ENCODE measurements at regions not wholly inside any gene's neighbourhood (a gene's known extent, or its start where the extent isn't known, plus 50 kb on each side); places are given as distances from the start of the nearest gene placed in this dataset.

GRCh38 chr9:103707181-103707580 lies 386.9 kb upstream of the SMC2 start:
- no peak for DNase-seq (ENCODE audit: low read depth, low spot score)
- Mint-ChIP-seq H3K27ac (ENCODE audit: unreplicated experiment) (peak overlapping the region; percentile 47), H3K27me3 (ENCODE audit: low read depth) (no peaks in the 10 kb centered on the region), H3K9me3 (peaks cover 6% of the 10 kb centered on the region), H3K4me1 (no peaks in the 10 kb centered on the region), H3K36me3 (ENCODE audit: low read depth) (no peaks in the 10 kb centered on the region), H3K4me3 (no peak overlapping the region)
- no peak for TF ChIP-seq CTCF (conservative IDR thresholded peaks at IDR 0.05)

DNA sequence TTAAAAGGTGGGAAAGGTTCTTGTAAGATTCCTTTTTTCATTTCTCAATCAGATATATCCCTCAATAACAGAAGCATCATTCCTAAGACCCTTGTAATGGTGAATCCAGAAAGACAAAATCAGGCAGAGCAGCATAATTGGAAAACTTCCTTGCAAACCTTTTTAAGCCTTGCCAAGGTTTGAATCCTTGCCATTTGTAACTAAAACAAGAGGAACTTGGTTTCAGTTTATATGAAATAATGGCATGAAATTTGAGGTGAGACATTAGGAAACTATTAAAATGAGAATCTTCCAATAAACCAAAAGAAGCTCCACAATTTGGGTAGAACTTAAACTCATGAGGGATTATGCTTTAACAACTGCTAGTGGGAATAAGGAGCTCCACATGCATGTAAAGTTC lies 384.7 kb upstream of the SMC2 start:
- no peak overlapping the region for H3K27ac Mint-ChIP-seq (ENCODE audit: unreplicated experiment)
- no peak for TF ChIP-seq CTCF (conservative IDR thresholded peaks at IDR 0.05)
- H3K4me1 Mint-ChIP-seq: no peaks in the 10 kb centered on the region
- H3K4me3 Mint-ChIP-seq: no peak overlapping the region
- peaks cover 6% of the 10 kb centered on the region for H3K9me3 Mint-ChIP-seq
- no peaks in the 10 kb centered on the region for H3K36me3 Mint-ChIP-seq (ENCODE audit: low read depth)
- H3K27me3 Mint-ChIP-seq (ENCODE audit: low read depth): no peaks in the 10 kb centered on the region
- no peak for DNase-seq (ENCODE audit: low read depth, low spot score)

- TF ChIP-seq CTCF (conservative IDR thresholded peaks at IDR 0.05): no peak
- H3K36me3 Mint-ChIP-seq (ENCODE audit: low read depth): no peaks in the 10 kb centered on the region
- H3K27me3 Mint-ChIP-seq (ENCODE audit: low read depth): peaks cover 2% of the 10 kb centered on the region
- no peak overlapping the region for H3K4me3 Mint-ChIP-seq
- no peak for DNase-seq (ENCODE audit: low read depth, low spot score)
- H3K27ac Mint-ChIP-seq (ENCODE audit: unreplicated experiment): no peak overlapping the region
- no peaks in the 10 kb centered on the region for H3K4me1 Mint-ChIP-seq
- peaks cover 9% of the 10 kb centered on the region for H3K9me3 Mint-ChIP-seq
Observed at GRCh38 chr9:103713631-103714030, 380.5 kb upstream of the SMC2 start.

GRCh38 chr9:103714992-103715391 lies 379.1 kb upstream of the SMC2 start:
- Mint-ChIP-seq H3K9me3 (peaks cover 6% of the 10 kb centered on the region), H3K36me3 (ENCODE audit: low read depth) (no peaks in the 10 kb centered on the region), H3K4me1 (no peaks in the 10 kb centered on the region), H3K4me3 (no peak overlapping the region), H3K27me3 (ENCODE audit: low read depth) (peaks cover 4% of the 10 kb centered on the region), H3K27ac (ENCODE audit: unreplicated experiment) (no peak overlapping the region)
- DNase-seq (ENCODE audit: low read depth, low spot score): no peak
- TF ChIP-seq CTCF (conservative IDR thresholded peaks at IDR 0.05): no peak

- no peak for DNase-seq (ENCODE audit: low read depth, low spot score)
- Mint-ChIP-seq H3K36me3 (ENCODE audit: low read depth) (no peaks in the 10 kb centered on the region), H3K9me3 (no peaks in the 10 kb centered on the region), H3K27ac (ENCODE audit: unreplicated experiment) (no peak overlapping the region), H3K4me3 (no peak overlapping the region), H3K4me1 (no peaks in the 10 kb centered on the region), H3K27me3 (ENCODE audit: low read depth) (peaks cover 4% of the 10 kb centered on the region)
- TF ChIP-seq CTCF (conservative IDR thresholded peaks at IDR 0.05): no peak
Observed at GRCh38 chr9:103721056-103721455, 373.1 kb upstream of the SMC2 start.

DNA sequence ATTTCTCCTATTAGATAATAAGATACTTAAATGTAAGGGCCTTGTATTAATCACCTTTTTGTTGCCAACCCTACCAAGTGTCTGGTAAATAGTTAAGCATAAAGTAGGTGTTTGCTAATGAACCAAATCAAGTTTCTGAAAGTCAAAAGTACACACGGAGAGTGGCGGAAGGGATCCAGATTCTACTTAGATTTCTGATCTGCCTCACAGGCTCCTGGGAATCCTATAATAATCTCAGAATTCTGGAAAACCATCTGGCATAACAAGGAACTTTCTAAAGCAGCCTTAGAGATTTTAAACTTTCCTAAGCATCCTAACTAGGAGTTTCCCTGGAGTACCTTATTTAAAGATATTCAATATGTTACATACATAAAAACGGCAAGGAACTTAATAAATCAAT lies 363.2 kb upstream of the SMC2 start:
- TF ChIP-seq CTCF (conservative IDR thresholded peaks at IDR 0.05): no peak
- no peak for DNase-seq (ENCODE audit: low read depth, low spot score)
- no peaks in the 10 kb centered on the region for H3K9me3 Mint-ChIP-seq
- no peaks in the 10 kb centered on the region for H3K36me3 Mint-ChIP-seq (ENCODE audit: low read depth)
- no peaks in the 10 kb centered on the region for H3K4me1 Mint-ChIP-seq
- H3K4me3 Mint-ChIP-seq: no peak overlapping the region
- H3K27me3 Mint-ChIP-seq (ENCODE audit: low read depth): no peaks in the 10 kb centered on the region
- H3K27ac Mint-ChIP-seq (ENCODE audit: unreplicated experiment): no peak overlapping the region
